ENCODE measurements at regions not wholly inside any gene's neighbourhood (a gene's known extent, or its start where the extent isn't known, plus 50 kb on each side); places are given as distances from the start of the nearest gene placed in this dataset.

GRCh38 chr6:50977796-50978195 lies 159.1 kb downstream of the TFAP2B start:
- no peak overlapping the region for H3K27ac ChIP-seq
- H3K9me3 ChIP-seq: no peaks in the 10 kb centered on the region
- TF ChIP-seq, protein P1, sequence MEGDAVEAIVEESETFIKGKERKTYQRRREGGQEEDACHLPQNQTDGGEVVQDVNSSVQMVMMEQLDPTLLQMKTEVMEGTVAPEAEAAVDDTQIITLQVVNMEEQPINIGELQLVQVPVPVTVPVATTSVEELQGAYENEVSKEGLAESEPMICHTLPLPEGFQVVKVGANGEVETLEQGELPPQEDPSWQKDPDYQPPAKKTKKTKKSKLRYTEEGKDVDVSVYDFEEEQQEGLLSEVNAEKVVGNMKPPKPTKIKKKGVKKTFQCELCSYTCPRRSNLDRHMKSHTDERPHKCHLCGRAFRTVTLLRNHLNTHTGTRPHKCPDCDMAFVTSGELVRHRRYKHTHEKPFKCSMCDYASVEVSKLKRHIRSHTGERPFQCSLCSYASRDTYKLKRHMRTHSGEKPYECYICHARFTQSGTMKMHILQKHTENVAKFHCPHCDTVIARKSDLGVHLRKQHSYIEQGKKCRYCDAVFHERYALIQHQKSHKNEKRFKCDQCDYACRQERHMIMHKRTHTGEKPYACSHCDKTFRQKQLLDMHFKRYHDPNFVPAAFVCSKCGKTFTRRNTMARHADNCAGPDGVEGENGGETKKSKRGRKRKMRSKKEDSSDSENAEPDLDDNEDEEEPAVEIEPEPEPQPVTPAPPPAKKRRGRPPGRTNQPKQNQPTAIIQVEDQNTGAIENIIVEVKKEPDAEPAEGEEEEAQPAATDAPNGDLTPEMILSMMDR (IDR thresholded peaks at IDR 0.05): no peak
- TF ChIP-seq POLR2A (IDR thresholded peaks at IDR 0.05): no peak
- no peaks in the 10 kb centered on the region for H3K36me3 ChIP-seq
- ATAC-seq (no peak), DNase-seq (no peak)
- WGBS, 4 donors: 48 to 64% (median 55%) methylated on average over 1 of the region's 1 CpG
- intact Hi-C loops (cut with DNase I): no loop called here
- H3K27me3 ChIP-seq: no peaks in the 10 kb centered on the region
- H3K4me1 ChIP-seq: no peaks in the 10 kb centered on the region
- H3K4me3 ChIP-seq: no peak overlapping the region

GRCh38 chr6:50978380-50979170 lies 159.9 kb downstream of the TFAP2B start:
- Histone ChIP-seq H3K36me3 (no peaks in the 10 kb centered on the region), H3K9me3 (peaks cover 0 to 3% (median 0%) of the 10 kb centered on the region in 12 donors), H3K27me3 (no peaks in the 10 kb centered on the region), H3K4me1 (no peaks in the 10 kb centered on the region), H3K4me3 (no peak overlapping the region), H3K27ac (no peak overlapping the region)
- intact Hi-C loops (cut with DNase I): no loop called here
- DNase-seq (no peak), ATAC-seq (no peak)
- TF ChIP-seq, protein P1 (IDR thresholded peaks at IDR 0.05): no peak
- TF ChIP-seq POLR2A (IDR thresholded peaks at IDR 0.05): no peak
- 67 to 76% (median 68%) methylated on average over 4 of the region's 4 CpGs for WGBS, 4 donors

- Histone ChIP-seq H3K27ac (no peak overlapping the region), H3K27me3 (no peaks in the 10 kb centered on the region), H3K4me1 (no peaks in the 10 kb centered on the region), H3K4me3 (no peak overlapping the region), H3K9me3 (peaks cover 0 to 3% (median 0%) of the 10 kb centered on the region in 12 donors), H3K36me3 (no peaks in the 10 kb centered on the region)
- intact Hi-C loops (cut with DNase I): no loop called here
- ATAC-seq: no peak
- DNase-seq: no peak
- TF ChIP-seq, protein P1 (IDR thresholded peaks at IDR 0.05): no peak
- no peak for TF ChIP-seq POLR2A (IDR thresholded peaks at IDR 0.05)
- 25 to 29% (median 26%) methylated on average over 2 of the region's 2 CpGs for WGBS, 4 donors
Measured at GRCh38 chr6:50979171-50979525, 160.5 kb downstream of the TFAP2B start.

DNA sequence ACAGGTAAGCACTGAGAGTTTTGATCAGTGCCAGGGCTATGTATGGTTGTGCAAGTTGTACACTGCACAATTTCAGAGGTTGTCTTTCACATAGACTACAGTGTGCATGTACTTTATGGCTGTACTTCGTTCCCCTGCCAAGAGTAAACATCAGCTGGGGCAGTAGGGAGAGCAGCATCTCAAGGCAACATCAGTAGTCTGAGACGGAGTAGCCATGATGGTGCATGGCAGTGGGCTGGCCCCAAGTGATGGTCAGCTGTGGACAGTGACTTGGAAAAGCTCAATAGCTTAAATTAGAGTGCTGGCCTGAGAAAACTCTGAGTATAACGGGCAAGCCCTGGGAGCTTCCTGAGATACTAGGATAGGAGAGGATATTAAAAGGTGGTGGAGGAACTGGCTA lies 165.5 kb downstream of the TFAP2B start:
- intact Hi-C loops (cut with DNase I): no loop called here
- TF ChIP-seq, protein P1 (IDR thresholded peaks at IDR 0.05): no peak
- TF ChIP-seq POLR2A (IDR thresholded peaks at IDR 0.05): no peak
- Histone ChIP-seq H3K36me3 (no peaks in the 10 kb centered on the region), H3K4me3 (no peak overlapping the region), H3K27ac (no peak overlapping the region), H3K9me3 (peaks cover 0 to 3% (median 0%) of the 10 kb centered on the region in 12 donors), H3K4me1 (no peaks in the 10 kb centered on the region), H3K27me3 (no peaks in the 10 kb centered on the region)
- 68 to 82% (median 73%) methylated on average over 3 of the region's 3 CpGs for WGBS, 4 donors
- no peak for DNase-seq
- ATAC-seq: no peak

Measured in heart left ventricle (tissue), 16 donors.